GDM1 (cell line): ENCODE measurements at regions not wholly inside any gene's neighbourhood (a gene's known extent, or its start where the extent isn't known, plus 50 kb on each side); places are given as distances from the start of the nearest gene placed in this dataset.

Experiments
- DNase-seq: peaks from one replicate; lab custom pipeline; 2025; lab: John Stamatoyannopoulos, UW

GRCh38 chr5:2206293-2207108 lies 323.8 kb upstream of the IRX4 start:
- DNase-seq = no peak

GRCh38 chr5:2205596-2206226 lies 323.0 kb upstream of the IRX4 start:
- no peak for DNase-seq

- no peak for DNase-seq
These were observed 322.5 kb upstream of the IRX4 start for GRCh38 chr5:2205185-2205585.

GRCh38 chr5:2204366-2205184 lies 321.9 kb upstream of the IRX4 start:
- DNase-seq = no peak

GRCh38 chr5:2203774-2204173 lies 321.0 kb upstream of the IRX4 start:
- no peak for DNase-seq

- no peak for DNase-seq
These were observed 319.1 kb upstream of the IRX4 start for GRCh38 chr5:2201832-2202231.

- DNase-seq = no peak
These were observed 318.7 kb upstream of the IRX4 start for GRCh38 chr5:2201421-2201820.

GRCh38 chr5:2201011-2201410 lies 318.3 kb upstream of the IRX4 start:
- DNase-seq = no peak

GRCh38 chr5:2200261-2200950 lies 317.7 kb upstream of the IRX4 start:
- no peak for DNase-seq

GRCh38 chr5:2199697-2200096 lies 317.0 kb upstream of the IRX4 start:
- DNase-seq = no peak

- DNase-seq = no peak
These were observed 314.4 kb upstream of the IRX4 start for GRCh38 chr5:2196989-2197619.

- DNase-seq = no peak
These were observed 313.7 kb upstream of the IRX4 start for GRCh38 chr5:2196416-2196815.

- DNase-seq = no peak
These were observed 312.2 kb upstream of the IRX4 start for GRCh38 chr5:2194949-2195348.

GRCh38 chr5:2194236-2194555 lies 311.5 kb upstream of the IRX4 start:
- no peak for DNase-seq

- DNase-seq = no peak
These were observed 311.0 kb upstream of the IRX4 start for GRCh38 chr5:2193542-2194235.

- DNase-seq = no peak
These were observed 310.4 kb upstream of the IRX4 start for GRCh38 chr5:2193142-2193541.

- no peak for DNase-seq
These were observed 309.8 kb upstream of the IRX4 start for GRCh38 chr5:2192496-2192895.

- no peak for DNase-seq
These were observed 309.2 kb upstream of the IRX4 start for GRCh38 chr5:2191972-2192371.

GRCh38 chr5:2190549-2190948 lies 307.8 kb upstream of the IRX4 start:
- DNase-seq = no peak

GRCh38 chr5:2188661-2189060 lies 305.9 kb upstream of the IRX4 start:
- no peak for DNase-seq

GRCh38 chr5:2188137-2188536 lies 305.4 kb upstream of the IRX4 start:
- no peak for DNase-seq
